IMR-90 (cell line): ENCODE measurements at regions not wholly inside any gene's neighbourhood (a gene's known extent, or its start where the extent isn't known, plus 50 kb on each side); places are given as distances from the start of the nearest gene placed in this dataset.

Source experiments
- CTCF ChIP-seq: conservative IDR thresholded peaks from 2 replicates; pipeline ENCODE4 v1.5.1; 2012; ENCODE audit warnings: mild to moderate bottlenecking, low read depth, low read length, improper control_type of control experiment
- POLR2A ChIP-seq: IDR thresholded peaks from 2 replicates; pipeline ENCODE4 v1.6.1; 2012; ENCODE audit warnings: mild to moderate bottlenecking, low read depth, low read length
- RCOR1 ChIP-seq: IDR thresholded peaks from 2 replicates; pipeline ENCODE4 v1.6.1; 2012; ENCODE audit warnings: mild to moderate bottlenecking, low read length, improper control_type of control experiment; ENCODE audit not compliant: insufficient replicate concordance

GRCh38 chr1:199085903-199086302, 447.1 kb downstream of the PTPRC start:
- TF ChIP-seq CTCF (no peak), RCOR1 (no peak), POLR2A (no peak)
